SK-N-MC (cell line): ENCODE measurements at regions not wholly inside any gene's neighbourhood (a gene's known extent, or its start where the extent isn't known, plus 50 kb on each side); places are given as distances from the start of the nearest gene placed in this dataset.

Experiments
- EZH2 ChIP-seq: fragments of 200-600 bp; sonication (generic); IDR thresholded peaks from one replicate; pipeline ENCODE4 v1.6.1; 2017; ENCODE audit warnings: antibody characterized with exemption
- FOXP2 ChIP-seq: optimal IDR thresholded peaks from 2 replicates; pipeline ENCODE3; 2011; ENCODE audit warnings: mild to moderate bottlenecking, moderate library complexity; ENCODE audit not compliant: insufficient read depth; ENCODE audit errors: extremely low read length, control extremely low read depth
- POLR2AphosphoS5 ChIP-seq: IDR thresholded peaks from 2 replicates; pipeline ENCODE4 v1.6.1; 2012; ENCODE audit warnings: mild to moderate bottlenecking, low read depth, low read length, borderline replicate concordance

- TF ChIP-seq EZH2 (no peak), POLR2AphosphoS5 (no peak), FOXP2 (no peak)
These were observed 307.8 kb downstream of the MN1 start for GRCh38 chr22:27493796-27494195.
